ENCODE measurements at regions not wholly inside any gene's neighbourhood (a gene's known extent, or its start where the extent isn't known, plus 50 kb on each side); places are given as distances from the start of the nearest gene placed in this dataset.

GRCh38 chr11:130581646-130582045 is 133.2 kb downstream of the ADAMTS15 start:
- Histone ChIP-seq H3K4me3 (no peak overlapping the region), H3K4me1 (ENCODE audit: insufficient read depth) (peaks cover 9% of the 10 kb centered on the region), H3K9me3 (no peaks in the 10 kb centered on the region), H3K27me3 (no peaks in the 10 kb centered on the region), H3K27ac (no peak overlapping the region), H3K36me3 (no peaks in the 10 kb centered on the region)
- no peak for DNase-seq
- intact Hi-C loops (cut with DNase I), result no loop called here
- WGBS, 3 donors, result 21 to 28% (median 26%) methylated on average over 2 of the region's 2 CpGs
- no peak for TF ChIP-seq EP300 (IDR thresholded peaks at IDR 0.05)

GRCh38 chr11:130582176-130582575 is 133.7 kb downstream of the ADAMTS15 start:
- DNase-seq, result no peak
- Histone ChIP-seq H3K9me3 (no peaks in the 10 kb centered on the region), H3K27ac (no peak overlapping the region), H3K27me3 (no peaks in the 10 kb centered on the region), H3K4me3 (no peak overlapping the region), H3K4me1 (ENCODE audit: insufficient read depth) (peaks cover 9% of the 10 kb centered on the region), H3K36me3 (no peaks in the 10 kb centered on the region)
- TF ChIP-seq CTCF (IDR thresholded peaks at IDR 0.05), result no peak
- intact Hi-C loops (cut with DNase I), result no loop called here
- 92 to 95% (median 93%) methylated on average over 5 of the region's 5 CpGs for WGBS, 3 donors

- intact Hi-C loops (cut with DNase I), result no loop called here
- no peaks in the 10 kb centered on the region for H3K27me3 ChIP-seq
- whole genome bisulfite sequencing, 3 donors, result 80 to 96% (median 93%) methylated on average over 2 of the region's 2 CpGs
- no peak overlapping the region for H3K27ac ChIP-seq
- no peak for TF ChIP-seq CTCF (IDR thresholded peaks at IDR 0.05)
- H3K9me3 ChIP-seq, result no peaks in the 10 kb centered on the region
- peaks cover 9% of the 10 kb centered on the region for H3K4me1 ChIP-seq (ENCODE audit: insufficient read depth)
- no peak overlapping the region for H3K4me3 ChIP-seq
- no peak for DNase-seq
- no peaks in the 10 kb centered on the region for H3K36me3 ChIP-seq
These were observed 134.5 kb downstream of the ADAMTS15 start for GRCh38 chr11:130582981-130583380.

GRCh38 chr11:130583801-130584211 is 135.4 kb downstream of the ADAMTS15 start:
- intact Hi-C loops (cut with DNase I), result no loop called here
- H3K27me3 ChIP-seq, result no peaks in the 10 kb centered on the region
- no peaks in the 10 kb centered on the region for H3K36me3 ChIP-seq
- no peak overlapping the region for H3K4me3 ChIP-seq
- TF ChIP-seq EP300 (IDR thresholded peaks at IDR 0.05), result no peak
- no peak for TF ChIP-seq CTCF (IDR thresholded peaks at IDR 0.05)
- no peak for TF ChIP-seq POLR2A (IDR thresholded peaks at IDR 0.05)
- 87 to 97% (median 96%) methylated on average over 4 of the region's 4 CpGs for WGBS, 3 donors
- DNase-seq, result no peak
- peaks cover 9% of the 10 kb centered on the region for H3K4me1 ChIP-seq (ENCODE audit: insufficient read depth)
- H3K27ac ChIP-seq, result no peak overlapping the region
- no peaks in the 10 kb centered on the region for H3K9me3 ChIP-seq

- no peak for TF ChIP-seq CTCF (IDR thresholded peaks at IDR 0.05)
- TF ChIP-seq EP300 (IDR thresholded peaks at IDR 0.05), result no peak
- no peak for TF ChIP-seq POLR2A (IDR thresholded peaks at IDR 0.05)
- intact Hi-C loops (cut with DNase I), result no loop called here
- DNase-seq, result no peak
- no peaks in the 10 kb centered on the region for H3K9me3 ChIP-seq
- WGBS, 3 donors, result 49 to 59% (median 52%) methylated on average over 5 of the region's 5 CpGs
- H3K36me3 ChIP-seq, result no peaks in the 10 kb centered on the region
- H3K4me1 ChIP-seq (ENCODE audit: insufficient read depth), result peaks cover 9% of the 10 kb centered on the region
- H3K27me3 ChIP-seq, result no peaks in the 10 kb centered on the region
- H3K27ac ChIP-seq, result no peak overlapping the region
- no peak overlapping the region for H3K4me3 ChIP-seq
These were observed 137.1 kb downstream of the ADAMTS15 start for GRCh38 chr11:130585545-130585944.

All from ovary (tissue), 7 donors.